Stimulated activated CD4-positive, alpha-beta T cell treated with anti-CD3 and anti-CD28 coated beads, Interleukin-1b, Interleukin-23, amount 100 ng/mL, for 4 hours (primary cell): ENCODE measurements at regions not wholly inside any gene's neighbourhood (a gene's known extent, or its start where the extent isn't known, plus 50 kb on each side); places are given as distances from the start of the nearest gene placed in this dataset.

ENCODE experiments used
- DNase-seq, 2 donors: peaks; one replicate each; pipeline ENCODE4 v3.0.0-alpha.2; 2020; ENCODE audit warnings: low read depth in 2 of 2

DNA sequence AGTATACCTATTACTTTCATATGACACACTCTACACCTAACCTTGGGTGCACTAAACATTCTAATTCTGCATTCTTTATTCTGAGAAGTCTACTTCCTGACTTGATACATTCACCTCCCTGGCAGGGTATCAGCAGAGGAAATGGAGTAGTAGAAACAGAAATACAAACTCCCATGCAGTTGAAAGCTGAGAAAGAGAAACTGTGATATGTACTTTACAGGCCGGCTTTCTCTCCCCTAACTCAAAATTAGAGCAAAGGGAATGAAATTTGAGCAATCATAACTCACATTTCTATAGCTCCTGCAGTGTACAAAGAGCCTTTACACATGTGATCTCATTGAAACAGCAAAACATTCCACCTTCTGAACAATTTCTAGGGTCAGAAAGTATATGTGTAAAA lies 135.5 kb upstream of the COL8A1 start:
- no peak for DNase-seq

DNA sequence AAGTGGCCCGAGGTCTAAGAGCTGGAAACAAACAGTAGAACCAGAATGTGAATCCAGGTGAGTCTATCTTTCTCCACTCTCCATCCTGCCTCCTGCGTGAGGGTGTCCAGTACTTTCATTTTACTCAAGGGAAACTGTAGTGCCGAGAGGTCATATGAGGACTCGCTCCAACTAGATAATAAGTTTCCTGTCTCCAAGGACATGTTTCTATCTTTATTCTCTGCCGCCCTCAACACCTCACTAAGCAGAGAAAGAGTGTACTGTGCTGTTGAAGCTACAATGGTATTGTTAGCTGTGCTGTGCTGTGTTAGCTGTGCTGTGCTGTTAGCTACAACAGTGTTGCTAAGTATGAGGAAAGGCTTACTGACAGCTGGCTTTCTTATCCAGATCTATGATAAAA lies 137.9 kb upstream of the COL8A1 start:
- no peak for DNase-seq

- DNase-seq = no peak
Observed at GRCh38 chr3:99499235-99500158, 138.9 kb upstream of the COL8A1 start.

DNA sequence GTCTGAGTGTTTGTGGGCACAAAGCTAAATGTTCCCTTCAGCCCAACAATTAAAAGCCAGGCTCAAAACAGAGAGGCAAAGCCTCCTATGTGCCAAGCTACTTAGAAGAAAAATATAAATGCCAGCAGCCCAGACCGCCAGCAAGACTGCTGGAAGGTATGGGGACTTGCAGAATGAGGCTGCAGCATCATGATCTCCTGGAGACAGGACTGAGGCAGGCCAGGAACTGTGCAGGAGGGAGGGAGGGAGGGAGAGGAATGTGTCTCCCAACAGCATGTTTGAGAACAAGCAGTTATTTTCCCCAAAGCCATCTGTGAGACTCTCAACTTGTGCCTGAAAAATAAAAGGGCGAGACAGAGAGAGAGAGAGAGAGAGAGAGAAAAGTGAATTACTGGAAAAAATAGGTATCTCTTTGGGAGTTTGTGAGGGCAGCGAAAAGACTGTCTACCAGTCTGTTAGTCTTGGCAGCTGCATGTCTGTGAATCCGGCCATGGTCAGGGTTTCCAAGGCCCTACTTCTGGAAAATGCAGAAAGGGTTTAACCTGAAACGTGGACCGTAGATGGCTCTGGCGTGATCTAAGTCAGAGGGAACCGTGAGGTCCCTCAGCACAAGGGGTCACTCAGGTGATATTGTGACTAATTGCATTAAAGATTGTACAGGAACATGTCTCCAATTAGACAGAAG lies 139.7 kb upstream of the COL8A1 start:
- DNase-seq = no peak

DNA sequence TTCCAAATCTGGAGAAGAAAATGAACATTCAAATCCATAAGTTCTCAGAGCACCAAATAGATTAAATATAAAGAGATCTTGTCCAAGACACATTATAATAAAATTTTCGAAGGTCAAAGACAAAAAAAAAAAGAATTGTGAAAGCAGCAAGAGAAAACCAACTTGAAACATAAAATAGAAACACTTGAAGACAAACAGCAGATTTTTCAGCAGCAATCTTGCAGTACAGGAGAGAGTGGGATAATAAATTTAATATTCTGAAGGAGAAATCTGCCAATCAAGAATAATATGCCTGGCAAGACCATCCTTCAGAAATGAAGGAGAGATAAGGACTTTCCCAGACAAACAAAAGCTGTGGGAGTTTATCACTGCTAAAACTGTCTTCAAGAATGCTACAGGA lies 150.5 kb upstream of the COL8A1 start:
- no peak for DNase-seq

DNA sequence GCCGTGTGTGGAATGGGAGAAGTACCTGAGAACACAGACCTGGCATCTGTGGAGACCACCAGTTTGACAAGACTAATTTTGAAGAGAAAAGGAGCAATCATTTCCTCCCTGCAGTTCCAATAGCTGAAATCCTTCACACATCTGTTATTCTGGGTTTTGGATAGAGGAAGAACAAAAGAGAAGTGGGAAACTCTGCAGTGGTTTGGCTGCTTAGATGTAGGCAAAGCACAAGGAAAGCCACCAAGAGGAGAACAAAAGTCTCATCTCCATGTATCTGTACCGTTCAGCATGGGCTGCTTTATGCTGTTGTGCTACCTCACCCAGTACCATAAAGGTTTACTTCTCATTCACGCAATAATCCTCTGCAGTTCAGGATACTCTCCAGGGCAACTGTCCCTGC lies 153.1 kb upstream of the COL8A1 start:
- no peak for DNase-seq

GRCh38 chr3:99484871-99485270 lies 153.5 kb upstream of the COL8A1 start:
- no peak for DNase-seq

- DNase-seq = no peak
Observed at GRCh38 chr3:99483841-99484240, 154.6 kb upstream of the COL8A1 start.

GRCh38 chr3:99482191-99482590 lies 156.2 kb upstream of the COL8A1 start:
- no peak for DNase-seq

DNA sequence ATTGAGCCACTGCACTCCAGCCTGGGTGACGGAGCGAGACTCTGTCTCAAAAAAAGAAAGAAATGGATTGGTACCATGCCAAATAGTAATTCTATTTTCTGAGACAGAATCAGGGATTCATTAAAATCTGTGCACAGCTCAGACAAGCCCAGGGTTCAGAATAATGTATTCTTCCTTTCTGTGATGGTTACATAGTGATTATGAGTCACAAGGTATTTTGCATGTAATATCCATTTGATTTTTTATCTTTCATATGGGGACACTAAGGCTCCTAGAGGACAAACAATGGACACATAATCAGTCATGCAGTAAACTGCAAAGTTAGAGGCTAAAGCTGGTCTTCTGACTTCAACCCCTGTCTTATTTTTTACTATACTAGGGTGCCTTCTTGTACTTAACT lies 156.8 kb upstream of the COL8A1 start:
- no peak for DNase-seq

- no peak for DNase-seq
Observed at GRCh38 chr3:99479768-99480167, 158.6 kb upstream of the COL8A1 start.

DNA sequence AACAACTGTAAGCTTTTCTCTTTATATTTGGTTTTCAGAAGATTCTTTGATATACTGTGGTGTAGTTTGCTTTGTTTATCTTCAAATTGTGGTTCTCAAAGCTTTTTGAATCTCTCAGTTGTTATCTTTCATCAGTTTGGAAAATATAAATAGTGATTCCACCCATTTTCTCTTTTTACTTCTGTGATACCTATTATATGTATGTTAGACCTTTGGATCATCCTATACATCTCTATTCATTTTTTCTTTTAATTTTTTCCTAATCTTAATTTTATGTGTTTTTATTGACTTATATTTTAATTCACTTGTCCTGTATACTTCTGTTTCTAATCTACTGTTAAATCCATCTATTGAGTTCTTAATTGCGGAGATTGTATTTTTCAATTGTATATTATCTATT lies 160.7 kb upstream of the COL8A1 start:
- DNase-seq = no peak

- no peak for DNase-seq
Observed at GRCh38 chr3:99475229-99475628, 163.2 kb upstream of the COL8A1 start.

GRCh38 chr3:99474776-99475175 lies 163.6 kb upstream of the COL8A1 start:
- no peak for DNase-seq

GRCh38 chr3:99473321-99473751 lies 165.1 kb upstream of the COL8A1 start:
- no peak for DNase-seq

GRCh38 chr3:99472385-99472784 lies 166.0 kb upstream of the COL8A1 start:
- no peak for DNase-seq

DNA sequence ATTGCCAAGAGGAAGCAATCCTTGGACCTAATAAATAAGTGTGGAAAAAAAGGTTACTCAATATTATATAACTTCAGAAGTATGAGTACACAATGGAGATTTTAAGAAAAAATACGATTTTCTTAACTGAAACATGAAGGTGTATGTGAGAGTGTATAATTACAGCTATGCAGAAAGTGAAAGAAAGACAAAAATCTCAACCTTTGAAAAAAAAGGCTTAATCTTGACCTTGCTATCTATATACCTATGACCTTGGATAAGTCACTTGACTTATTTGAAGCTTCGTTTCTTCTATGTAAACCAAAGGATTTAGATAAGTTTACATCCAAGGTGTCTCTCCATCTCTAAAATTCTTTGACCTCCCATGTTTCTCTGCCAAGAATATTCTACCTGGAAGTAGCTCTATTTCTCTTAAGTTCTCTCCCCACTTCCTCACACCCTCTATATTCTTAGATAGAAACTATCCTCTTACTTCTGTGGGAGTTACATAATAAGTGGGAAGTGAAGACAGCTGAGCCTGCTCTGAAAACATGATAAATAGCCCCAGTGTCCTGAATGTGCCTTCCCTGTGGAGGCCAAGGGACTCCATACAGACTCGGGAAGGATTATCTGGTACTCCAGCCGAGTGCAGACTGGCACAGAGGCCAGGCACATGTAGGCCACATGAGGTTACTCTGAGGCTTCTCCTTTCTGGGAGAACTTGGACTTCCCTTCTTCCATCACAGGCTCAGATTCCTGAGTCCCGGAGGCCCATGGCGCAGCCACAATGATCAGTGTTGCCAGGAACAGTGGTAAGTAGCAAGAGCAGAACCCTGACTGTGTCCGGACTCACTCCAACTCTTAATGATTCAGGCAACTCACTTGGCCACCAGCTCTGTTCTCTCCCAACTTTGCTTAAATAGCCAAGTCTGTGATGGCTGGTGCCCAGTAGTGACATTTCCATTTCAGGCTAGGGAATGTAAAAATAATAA lies 166.8 kb upstream of the COL8A1 start:
- DNase-seq = no peak

GRCh38 chr3:99470841-99471240 lies 167.6 kb upstream of the COL8A1 start:
- DNase-seq = no peak

- no peak for DNase-seq
Observed at GRCh38 chr3:99468918-99469317, 169.5 kb upstream of the COL8A1 start.

- no peak for DNase-seq
Observed at GRCh38 chr3:99467420-99467819, 171.0 kb upstream of the COL8A1 start.

- DNase-seq = no peak
Observed at GRCh38 chr3:99466331-99466730, 172.1 kb upstream of the COL8A1 start.

- no peak for DNase-seq
Observed at GRCh38 chr3:99458013-99458412, 180.4 kb upstream of the COL8A1 start.
